Adipocyte (in vitro differentiated cells): ENCODE measurements at regions not wholly inside any gene's neighbourhood (a gene's known extent, or its start where the extent isn't known, plus 50 kb on each side); places are given as distances from the start of the nearest gene placed in this dataset.
"Not testable (repeated sequence)": the region's sequence is repeated elsewhere in the genome, so short reads cannot be mapped to it uniquely, and the experiment has no call there.

ENCODE experiments used
- DNase-seq: peaks from one replicate; pipeline ENCODE4 v3.0.0-alpha.2; 2015; ENCODE audit warnings: low read depth
- H3K27me3 ChIP-seq: replicated peaks from 2 replicates; pipeline ENCODE4 v1.7.0; 2013; ENCODE audit warnings: mild to moderate bottlenecking, low read length, moderate library complexity; ENCODE audit not compliant: control insufficient read depth, insufficient read depth
- H3K36me3 ChIP-seq: 2 replicates; pipeline ENCODE4 v1.7.0; 2013; ENCODE audit warnings: low read length, mild to moderate bottlenecking, moderate library complexity; ENCODE audit not compliant: control insufficient read depth, insufficient read depth, severe bottlenecking
- H3K4me1 ChIP-seq: 2 replicates; pipeline ENCODE4 v1.7.0; 2013; ENCODE audit warnings: mild to moderate bottlenecking, low read length, moderate library complexity; ENCODE audit not compliant: control insufficient read depth, insufficient read depth
- H3K4me3 ChIP-seq: 2 replicates; pipeline ENCODE4 v1.7.0; 2013; ENCODE audit warnings: mild to moderate bottlenecking, low read length, moderate library complexity
- H3K9ac ChIP-seq: 2 replicates; pipeline ENCODE4 v1.7.0; 2013; ENCODE audit warnings: mild to moderate bottlenecking, low read length, moderate library complexity
- H3K9me3 ChIP-seq: 2 replicates; pipeline ENCODE4 v1.7.0; 2013; ENCODE audit warnings: mild to moderate bottlenecking, low read length, moderate library complexity; ENCODE audit not compliant: control insufficient read depth

DNA sequence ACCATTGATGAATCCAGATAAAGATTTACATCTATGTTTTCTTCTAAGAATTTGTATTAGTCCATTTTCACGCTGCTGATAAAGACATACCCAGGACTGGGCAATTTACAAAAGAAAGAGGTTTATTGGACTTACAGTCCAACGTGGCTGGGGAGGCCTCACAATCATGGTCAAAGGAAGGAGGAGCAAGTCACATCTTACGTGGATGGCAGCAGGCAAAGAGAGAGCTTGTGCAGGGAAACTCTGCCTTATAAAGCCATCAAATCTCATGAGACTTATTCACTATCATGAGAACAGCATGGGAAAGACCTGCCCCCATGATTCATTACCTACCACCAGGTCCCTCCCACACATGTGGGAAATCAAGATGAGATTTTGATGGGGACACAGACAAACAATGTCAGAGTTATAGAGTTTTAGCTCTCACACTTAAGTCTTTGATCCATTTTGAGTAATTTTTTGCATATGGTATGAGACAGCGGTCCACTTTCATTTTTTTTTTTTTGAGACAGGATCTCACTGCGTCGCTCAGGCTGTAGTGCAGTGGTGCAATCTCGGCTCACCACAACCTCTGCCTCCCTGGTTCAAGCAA lies 53.5 kb upstream of the JADE2 start:
- H3K36me3 ChIP-seq, H3K9ac ChIP-seq, H3K9me3 ChIP-seq, H3K27me3 ChIP-seq, H3K4me3 ChIP-seq, DNase-seq: not testable (repeated sequence)
- peaks cover 10% of the 10 kb centered on the region for H3K4me1 ChIP-seq

DNA sequence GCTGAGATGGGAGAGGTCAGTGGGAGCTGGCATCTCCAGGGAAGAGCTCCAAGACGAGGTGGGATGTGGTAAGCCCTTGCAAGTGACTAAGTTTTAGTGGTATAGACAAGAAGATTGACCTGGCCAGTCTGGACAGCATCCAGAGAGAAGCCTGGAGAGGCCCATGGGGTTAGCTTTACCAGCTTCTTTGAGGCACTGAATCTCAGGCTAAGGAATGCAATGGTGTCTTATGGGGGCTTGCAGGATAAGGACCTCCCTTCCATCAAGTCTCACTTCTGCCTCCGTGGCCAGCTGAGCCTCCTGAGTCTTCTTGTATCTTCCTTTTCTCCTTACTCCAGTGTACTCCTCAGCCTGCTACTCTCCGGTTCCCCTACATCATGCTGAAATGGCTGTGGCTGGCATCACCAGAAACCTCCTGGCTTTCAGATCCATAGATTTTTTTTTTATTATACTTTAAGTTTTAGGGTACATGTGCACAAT lies 56.5 kb upstream of the JADE2 start:
- Histone ChIP-seq H3K27me3 (no peaks in the 10 kb centered on the region), H3K9ac (no peak overlapping the region), H3K36me3 (no peaks in the 10 kb centered on the region), H3K4me3 (no peak overlapping the region), H3K4me1 (peaks cover 30% of the 10 kb centered on the region), H3K9me3 (peaks cover 5% of the 10 kb centered on the region)
- DNase-seq, result no peak

DNA sequence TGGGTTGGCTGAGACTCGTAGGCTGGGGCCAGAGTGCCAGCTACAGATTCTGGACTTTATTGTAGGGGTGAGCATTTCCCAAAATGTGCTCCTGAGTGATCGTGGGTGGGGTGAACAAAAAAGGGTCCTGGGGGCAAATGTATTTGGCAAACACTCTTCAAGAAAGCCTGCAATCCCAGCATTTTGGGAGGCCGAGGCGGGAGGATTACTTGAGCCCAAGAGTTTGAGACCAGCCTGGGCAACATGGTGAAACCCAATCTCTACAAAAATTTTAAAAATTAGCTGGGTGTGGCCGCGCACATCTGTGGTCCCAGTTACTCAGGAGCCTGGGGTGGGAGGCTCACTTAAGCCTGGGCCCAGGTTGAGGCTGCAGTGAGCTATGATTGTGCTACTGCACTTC lies 55.5 kb upstream of the CDKN2AIPNL start:
- Histone ChIP-seq H3K4me3 (peak overlapping the region; percentile 76), H3K4me1 (peaks cover 30% of the 10 kb centered on the region), H3K9me3 (no peaks in the 10 kb centered on the region), H3K9ac (peak overlapping the region; percentile 92), H3K36me3 (no peaks in the 10 kb centered on the region), H3K27me3 (no peaks in the 10 kb centered on the region)
- DNase-seq, result no peak

DNA sequence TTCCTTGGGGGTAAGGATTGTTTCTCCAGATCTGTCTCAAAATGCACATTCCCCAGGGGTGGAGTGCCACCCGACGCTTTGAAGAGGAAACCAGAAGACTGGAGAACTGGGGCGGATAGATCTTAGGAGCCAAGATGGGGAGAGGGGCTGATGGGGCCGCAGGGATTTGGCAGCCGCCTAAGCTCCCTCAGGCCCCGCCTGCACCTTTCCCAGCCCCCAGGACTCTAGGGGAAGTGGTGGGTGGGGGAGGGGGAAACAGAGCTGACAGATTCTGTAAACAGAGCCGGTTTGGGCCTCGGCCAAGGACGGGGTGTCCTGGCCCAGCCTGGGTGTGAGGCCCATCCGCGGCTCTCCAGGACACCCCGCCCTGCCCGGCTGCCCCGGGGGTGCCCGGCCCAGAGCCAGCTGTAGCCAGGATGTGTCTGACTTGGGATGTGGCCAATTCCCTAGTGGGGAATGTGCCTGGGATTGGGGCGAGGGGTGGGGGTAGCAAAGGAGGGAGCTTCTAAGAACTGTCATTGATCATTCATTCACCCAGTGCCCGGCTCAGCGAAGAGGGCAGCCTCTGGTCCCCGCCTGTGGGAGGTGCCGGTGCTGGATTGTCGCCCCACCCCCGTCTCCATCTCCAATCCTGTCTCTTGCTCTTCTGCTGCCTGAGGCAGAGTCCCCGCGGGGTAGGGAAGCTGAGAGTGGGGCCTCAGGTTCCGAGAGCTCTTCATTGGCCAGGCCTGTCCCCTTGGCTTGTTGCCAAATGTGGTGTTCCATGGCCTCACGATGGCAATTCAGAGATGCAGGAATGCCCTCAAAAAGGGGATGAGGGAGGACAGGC lies 54.8 kb upstream of the CDKN2AIPNL start:
- peak overlapping the region; percentile 76 for H3K4me3 ChIP-seq
- H3K9ac ChIP-seq, result peak overlapping the region; percentile 92
- DNase-seq, result peak; percentile 92
- no peaks in the 10 kb centered on the region for H3K36me3 ChIP-seq
- H3K27me3 ChIP-seq, result no peaks in the 10 kb centered on the region
- H3K9me3 ChIP-seq, result no peaks in the 10 kb centered on the region
- H3K4me1 ChIP-seq, result peaks cover 30% of the 10 kb centered on the region

DNA sequence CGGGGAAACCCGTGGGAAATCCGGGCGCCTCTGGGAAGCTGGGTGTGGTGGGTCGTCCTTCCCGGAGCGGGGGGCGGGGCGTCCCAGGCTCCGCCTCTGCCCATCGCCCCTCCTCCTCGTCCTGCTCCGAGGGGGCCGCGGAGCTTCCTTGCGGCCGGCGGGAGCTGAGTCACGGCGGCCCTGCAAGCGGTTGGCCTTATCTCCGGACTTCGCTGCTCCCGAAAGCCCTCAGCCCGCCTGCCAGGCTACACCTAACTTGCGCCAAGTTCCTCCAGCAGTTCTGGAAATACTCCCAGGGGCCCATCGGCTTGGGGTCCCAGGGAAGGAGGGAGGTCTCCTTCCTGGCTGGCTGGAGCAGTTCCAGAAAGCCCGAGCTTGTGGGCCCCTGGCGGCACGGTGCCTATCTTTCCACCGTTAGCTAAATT lies 54.1 kb upstream of the CDKN2AIPNL start:
- Histone ChIP-seq H3K9me3 (no peaks in the 10 kb centered on the region), H3K4me1 (peaks cover 30% of the 10 kb centered on the region), H3K27me3 (no peaks in the 10 kb centered on the region), H3K36me3 (no peaks in the 10 kb centered on the region), H3K4me3 (peak overlapping the region; percentile 76), H3K9ac (peak overlapping the region; percentile 92)
- DNase-seq, result peak; percentile 94

DNA sequence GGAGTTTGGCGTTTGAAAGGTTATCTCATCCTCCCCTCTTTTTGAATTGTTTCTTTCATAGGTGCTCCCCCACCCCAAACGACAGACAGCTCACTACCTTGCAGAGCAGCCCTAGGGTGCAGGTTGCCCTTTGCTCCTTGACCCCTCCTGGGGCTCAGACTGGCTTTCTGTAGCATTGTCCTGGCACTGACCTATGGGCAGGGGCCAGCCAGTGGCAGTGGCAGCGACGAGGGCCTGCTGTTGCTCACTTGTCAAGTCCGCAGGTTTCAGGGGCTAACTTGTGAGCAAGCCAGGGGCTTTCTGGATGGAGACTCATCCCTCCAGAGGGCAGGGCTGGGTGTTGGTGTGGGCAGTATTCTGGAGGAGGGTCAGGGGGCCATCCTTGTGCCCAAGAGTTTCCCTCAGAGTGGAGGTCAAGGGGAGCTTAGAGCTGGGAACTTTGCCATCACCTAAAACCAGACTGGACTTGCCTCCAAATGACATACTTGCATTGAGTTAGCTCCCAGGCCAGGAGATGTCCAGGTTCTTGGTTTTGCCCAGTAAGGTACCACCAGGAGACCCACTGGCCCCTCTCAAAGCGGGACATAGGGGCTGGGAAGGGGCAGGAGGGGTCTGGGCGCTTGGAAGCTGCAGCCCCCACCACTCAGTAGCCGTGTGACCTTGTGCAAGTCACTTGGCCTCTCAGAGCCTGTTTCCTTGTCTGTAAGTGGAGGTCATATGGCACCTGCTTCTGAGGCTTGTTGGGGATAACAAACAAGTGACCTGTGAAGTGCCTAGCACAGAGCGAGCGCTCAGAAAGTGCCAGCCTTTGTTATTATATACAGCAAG lies 53.5 kb upstream of the CDKN2AIPNL start:
- Histone ChIP-seq H3K36me3 (no peaks in the 10 kb centered on the region), H3K9me3 (no peaks in the 10 kb centered on the region), H3K27me3 (no peaks in the 10 kb centered on the region), H3K4me1 (peaks cover 30% of the 10 kb centered on the region), H3K9ac (peak overlapping the region; percentile 92), H3K4me3 (peak overlapping the region; percentile 69)
- DNase-seq, result no peak

DNA sequence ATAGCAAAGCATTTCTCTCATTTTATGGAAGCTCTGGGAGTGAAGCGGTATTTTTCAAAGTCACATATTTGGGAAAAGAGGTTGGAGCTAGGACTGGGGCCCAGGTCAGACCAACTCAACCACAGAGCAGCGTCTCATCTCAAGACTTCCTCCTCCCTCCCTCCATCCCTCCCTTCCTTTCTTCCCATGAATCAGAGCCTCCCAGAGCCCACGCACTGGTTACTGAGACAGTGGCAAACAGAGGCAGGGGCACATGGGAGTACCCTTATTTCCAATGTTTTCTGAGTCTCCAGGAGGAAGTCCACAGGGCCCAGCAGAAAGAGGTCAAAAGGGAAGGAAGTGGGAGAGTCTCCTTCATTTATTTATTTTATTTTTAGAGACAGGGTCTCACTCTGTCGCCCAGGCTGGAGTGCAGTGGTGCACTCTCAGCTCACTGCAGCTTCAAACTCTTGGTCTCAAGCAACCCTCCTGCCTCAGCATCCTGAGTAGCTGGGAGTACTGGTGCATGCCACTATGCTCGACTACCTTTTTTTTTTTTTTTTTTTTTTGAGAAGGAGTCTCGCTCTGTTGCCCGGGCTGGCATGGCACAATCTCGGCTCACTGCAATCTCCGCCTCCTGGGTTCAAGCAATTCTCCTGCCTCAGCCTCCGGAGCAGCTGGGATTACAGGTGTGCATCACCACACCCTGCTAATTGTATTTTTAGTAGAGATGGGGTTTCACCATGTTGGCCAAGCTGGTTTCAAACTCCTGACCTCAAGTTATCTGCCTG lies 52.5 kb upstream of the CDKN2AIPNL start:
- Histone ChIP-seq H3K9me3 (no peaks in the 10 kb centered on the region), H3K9ac (no peak overlapping the region), H3K4me3 (no peak overlapping the region), H3K36me3 (no peaks in the 10 kb centered on the region), H3K4me1 (peaks cover 31% of the 10 kb centered on the region), H3K27me3 (no peaks in the 10 kb centered on the region)
- no peak for DNase-seq

DNA sequence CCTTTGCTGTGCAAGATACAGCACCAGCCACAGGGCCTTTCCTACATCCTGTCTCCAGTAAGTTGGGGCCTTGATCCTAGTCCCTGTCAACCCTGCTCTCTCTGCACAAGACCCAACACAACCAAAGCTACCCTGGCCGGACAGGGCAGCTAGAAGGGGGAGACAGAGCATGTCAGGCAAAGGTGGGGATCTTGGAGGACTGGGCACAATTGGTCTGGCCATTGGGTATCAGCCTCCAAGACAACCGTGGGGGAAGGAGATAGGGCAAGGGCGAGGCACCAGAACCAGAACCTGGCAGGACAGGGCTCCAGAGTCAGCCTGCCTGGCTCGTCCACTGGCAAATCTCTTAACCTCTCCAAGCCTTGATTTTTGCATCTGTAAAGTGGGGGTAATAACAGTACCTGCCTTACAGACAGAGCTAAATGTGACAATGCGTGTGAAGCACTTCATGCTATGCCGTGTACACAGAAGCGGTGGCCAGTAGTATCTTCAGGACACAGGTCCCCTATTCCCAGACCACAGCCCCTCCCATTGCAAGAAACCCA lies 51.6 kb upstream of the CDKN2AIPNL start:
- Histone ChIP-seq H3K9me3 (no peaks in the 10 kb centered on the region), H3K4me3 (no peak overlapping the region), H3K27me3 (no peaks in the 10 kb centered on the region), H3K9ac (no peak overlapping the region), H3K36me3 (no peaks in the 10 kb centered on the region), H3K4me1 (peaks cover 40% of the 10 kb centered on the region)
- DNase-seq, result no peak

DNA sequence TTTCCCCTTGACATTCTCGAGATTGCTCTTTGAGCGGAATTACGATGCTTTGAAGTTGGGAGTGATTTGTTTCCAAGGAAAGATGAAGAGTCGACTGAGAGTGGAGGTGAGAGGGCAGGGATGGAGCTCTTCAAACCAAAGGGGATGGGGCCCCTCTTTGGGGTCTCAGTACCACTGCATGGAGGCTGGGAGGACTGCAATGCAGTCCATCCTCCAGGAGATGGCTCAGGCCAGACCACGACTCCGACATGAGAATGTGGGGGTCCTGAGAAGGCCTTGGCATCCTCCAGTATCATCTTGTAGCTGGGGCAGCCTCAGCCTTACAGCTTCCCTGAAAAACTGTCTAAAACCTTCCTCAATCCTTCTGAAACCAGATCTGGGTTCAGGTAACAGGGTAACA lies 51.1 kb upstream of the CDKN2AIPNL start:
- peaks cover 43% of the 10 kb centered on the region for H3K4me1 ChIP-seq
- H3K9me3 ChIP-seq, result no peaks in the 10 kb centered on the region
- no peak overlapping the region for H3K9ac ChIP-seq
- no peaks in the 10 kb centered on the region for H3K36me3 ChIP-seq
- DNase-seq, result no peak
- no peak overlapping the region for H3K4me3 ChIP-seq
- no peaks in the 10 kb centered on the region for H3K27me3 ChIP-seq

DNA sequence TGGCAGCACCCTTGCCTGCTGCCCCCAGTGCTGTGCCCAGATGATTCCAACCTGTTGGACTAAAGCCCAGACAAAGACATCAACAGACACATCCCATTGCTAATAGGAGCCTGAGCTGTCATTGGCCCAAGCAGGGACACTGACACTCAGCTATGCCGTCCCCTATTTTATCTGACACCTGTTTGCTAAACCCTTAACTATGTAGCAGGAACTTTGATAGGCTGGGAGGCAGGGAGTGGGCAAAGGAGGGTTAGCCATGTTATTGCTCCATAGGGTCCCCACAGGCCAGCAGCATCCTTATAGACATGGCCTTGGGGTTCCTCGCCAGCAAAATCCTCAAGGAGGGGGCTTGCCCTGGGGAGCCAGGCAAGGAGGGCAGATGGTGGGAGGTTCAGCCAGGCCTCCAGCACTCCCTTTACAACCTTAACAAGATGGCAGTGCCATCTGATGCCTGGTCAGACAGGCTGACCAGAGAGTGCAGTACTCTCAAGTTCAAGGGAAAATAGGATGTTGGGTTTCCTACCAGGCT lies 50.4 kb upstream of the CDKN2AIPNL start:
- Histone ChIP-seq H3K4me1 (peaks cover 38% of the 10 kb centered on the region), H3K27me3 (no peaks in the 10 kb centered on the region), H3K36me3 (no peaks in the 10 kb centered on the region), H3K9me3 (no peaks in the 10 kb centered on the region), H3K4me3 (no peak overlapping the region), H3K9ac (no peak overlapping the region)
- no peak for DNase-seq
